Gastrocnemius medialis (tissue), 4 donors: ENCODE measurements at regions not wholly inside any gene's neighbourhood (a gene's known extent, or its start where the extent isn't known, plus 50 kb on each side); places are given as distances from the start of the nearest gene placed in this dataset.

Experiments used
- ATAC-seq, 2 donors: fragments of 150-250 bp; one replicate each; pipeline ENCODE4 v1.9.1; 2016
- DNase-seq, 2 donors: peaks; one replicate each; pipeline ENCODE4 v3.0.0-alpha.2; 2019
- H3K27ac ChIP-seq, 4 donors: fragments of 200-600 bp; sonication (generic); 1 replicate in 1 of 4; 2 replicates in 3 of 4; pipeline ENCODE4 v1.5.1; 2016 to 2018; ENCODE audit warnings: mild to moderate bottlenecking in 2 of 4, moderate library complexity in 1 of 4
- H3K27me3 ChIP-seq, 3 donors: fragments of 200-600 bp; sonication (generic) in 2 of 3; 1 replicate in 1 of 3; 2 replicates in 2 of 3; pipeline versions ENCODE4 v1.5.1 to v1.6.0; 2016 to 2019; ENCODE audit warnings: mild to moderate bottlenecking in 1 of 3, moderate library complexity in 1 of 3
- H3K36me3 ChIP-seq, 2 donors: fragments of 200-600 bp; sonication (generic) in 1 of 2; one replicate each; pipeline ENCODE4 v1.5.1; 2017 to 2018
- H3K4me1 ChIP-seq, 2 donors: fragments of 200-600 bp; sonication (generic) in 1 of 2; one replicate each; pipeline ENCODE4 v1.5.1; 2016 to 2017; ENCODE audit warnings: mild to moderate bottlenecking in 2 of 2
- H3K4me3 ChIP-seq, 4 donors: fragments of 200-600 bp; sonication (generic) in 3 of 4; 1 replicate in 1 of 4; 2 replicates in 3 of 4; pipeline ENCODE4 v1.5.1; 2016 to 2019; ENCODE audit warnings: mild to moderate bottlenecking in 2 of 4
- H3K9me3 ChIP-seq, 3 donors: fragments of 200-600 bp; sonication (generic) in 2 of 3; 1 replicate in 1 of 3; 2 replicates in 2 of 3; pipeline ENCODE4 v1.5.1; 2016 to 2019
- POLR2A ChIP-seq, 2 donors: fragments of 450-650 bp; IDR thresholded peaks; one replicate each; pipeline ENCODE4 v1.6.1; 2017; ENCODE audit warnings: antibody characterized with exemption in 2 of 2, mild to moderate bottlenecking in 2 of 2, moderate library complexity in 2 of 2
- in situ Hi-C, 4 donors: fragments of 200-750 bp; cut with MboI; loops; one replicate each; pipeline versions ENCODE4 v1.15.0 to v1.8.0; 2017; ENCODE audit warnings: low sequenced_read_pairs in 4 of 4
- intact Hi-C: fragments of 100-400 bp; cut with DNase I; formaldehyde crosslinking; loops from one replicate; pipeline ENCODE4 v1.15.1; 2023; ENCODE audit warnings: low total_unique reads
- TF ChIP-seq, protein P1 (sequence below), 5 experiments: fragments of 450-650 bp in 3 of 5; fragments of 200-600 bp in 2 of 5; sonication (generic) in 2 of 5; IDR thresholded peaks in 4 of 5; conservative IDR thresholded peaks in 1 of 5; 1 replicate in 4 of 5; 2 replicates in 1 of 5; pipeline ENCODE4 v1.5.1; 2016 to 2019; ENCODE audit warnings: antibody characterized with exemption in 5 of 5, mild to moderate bottlenecking in 3 of 5, moderate library complexity in 3 of 5

DNA sequence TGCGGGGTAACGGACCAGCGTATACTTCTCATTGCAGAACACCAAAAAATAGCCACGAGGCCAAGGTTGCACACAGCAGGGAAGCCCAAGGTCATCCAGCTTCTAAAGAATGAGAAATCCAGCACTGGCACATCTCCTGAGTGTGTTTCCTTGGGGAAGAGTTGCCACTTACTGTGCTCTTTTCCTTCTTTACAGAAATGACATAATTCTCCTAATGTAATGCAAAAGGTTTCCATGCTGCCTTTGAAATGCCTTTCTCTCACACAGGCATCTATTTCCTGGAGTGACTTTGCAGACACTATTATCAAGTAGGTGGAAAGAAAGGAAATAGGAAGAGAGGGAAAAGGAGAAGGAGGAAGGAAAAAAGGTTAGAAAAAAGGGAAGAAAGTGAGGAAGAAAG, 862.1 kb upstream of the CELF4 start:
- ATAC-seq: no peak
- Histone ChIP-seq H3K36me3 (no peaks in the 10 kb centered on the region), H3K27ac (no peak overlapping the region), H3K4me3 (no peak overlapping the region), H3K27me3 (no peaks in the 10 kb centered on the region), H3K9me3 (no peaks in the 10 kb centered on the region), H3K4me1 (no peaks in the 10 kb centered on the region)
- no peak for DNase-seq
- TF ChIP-seq, protein P1, sequence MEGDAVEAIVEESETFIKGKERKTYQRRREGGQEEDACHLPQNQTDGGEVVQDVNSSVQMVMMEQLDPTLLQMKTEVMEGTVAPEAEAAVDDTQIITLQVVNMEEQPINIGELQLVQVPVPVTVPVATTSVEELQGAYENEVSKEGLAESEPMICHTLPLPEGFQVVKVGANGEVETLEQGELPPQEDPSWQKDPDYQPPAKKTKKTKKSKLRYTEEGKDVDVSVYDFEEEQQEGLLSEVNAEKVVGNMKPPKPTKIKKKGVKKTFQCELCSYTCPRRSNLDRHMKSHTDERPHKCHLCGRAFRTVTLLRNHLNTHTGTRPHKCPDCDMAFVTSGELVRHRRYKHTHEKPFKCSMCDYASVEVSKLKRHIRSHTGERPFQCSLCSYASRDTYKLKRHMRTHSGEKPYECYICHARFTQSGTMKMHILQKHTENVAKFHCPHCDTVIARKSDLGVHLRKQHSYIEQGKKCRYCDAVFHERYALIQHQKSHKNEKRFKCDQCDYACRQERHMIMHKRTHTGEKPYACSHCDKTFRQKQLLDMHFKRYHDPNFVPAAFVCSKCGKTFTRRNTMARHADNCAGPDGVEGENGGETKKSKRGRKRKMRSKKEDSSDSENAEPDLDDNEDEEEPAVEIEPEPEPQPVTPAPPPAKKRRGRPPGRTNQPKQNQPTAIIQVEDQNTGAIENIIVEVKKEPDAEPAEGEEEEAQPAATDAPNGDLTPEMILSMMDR (IDR thresholded peaks at IDR 0.05 in 4 of 5, conservative IDR thresholded peaks at IDR 0.05 in 1 of 5): no peak
- TF ChIP-seq POLR2A (IDR thresholded peaks at IDR 0.05): no peak
- in situ Hi-C loops: no loop called here
- intact Hi-C loops: no loop called here

DNA sequence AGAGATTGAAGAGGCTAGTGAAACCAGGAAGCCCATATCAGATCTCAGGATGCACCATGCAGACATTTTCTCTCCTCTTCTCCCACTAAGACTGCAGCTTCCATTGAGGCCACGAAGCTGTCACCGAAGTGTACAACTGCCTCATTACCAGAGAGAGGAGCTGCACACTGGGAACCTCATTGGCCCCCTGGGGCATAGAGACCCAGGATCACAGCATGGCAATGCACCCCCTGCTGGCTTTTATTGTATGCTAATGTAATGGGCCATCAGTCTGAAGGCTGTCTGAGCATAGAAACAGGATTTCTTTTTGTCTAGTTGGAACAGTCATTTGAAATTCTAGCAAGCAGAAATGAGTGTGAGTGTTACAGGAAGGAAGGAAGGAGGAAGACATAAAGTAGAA, 861.6 kb upstream of the CELF4 start:
- Histone ChIP-seq H3K9me3 (no peaks in the 10 kb centered on the region), H3K4me3 (no peak overlapping the region), H3K27ac (no peak overlapping the region), H3K36me3 (no peaks in the 10 kb centered on the region), H3K4me1 (no peaks in the 10 kb centered on the region), H3K27me3 (no peaks in the 10 kb centered on the region)
- ATAC-seq (no peak), DNase-seq (no peak)
- TF ChIP-seq POLR2A (IDR thresholded peaks at IDR 0.05): no peak
- TF ChIP-seq, protein P1 (IDR thresholded peaks at IDR 0.05 in 4 of 5, conservative IDR thresholded peaks at IDR 0.05 in 1 of 5): no peak
- intact Hi-C loops (no loop called here), in situ Hi-C loops (no loop called here)

DNA sequence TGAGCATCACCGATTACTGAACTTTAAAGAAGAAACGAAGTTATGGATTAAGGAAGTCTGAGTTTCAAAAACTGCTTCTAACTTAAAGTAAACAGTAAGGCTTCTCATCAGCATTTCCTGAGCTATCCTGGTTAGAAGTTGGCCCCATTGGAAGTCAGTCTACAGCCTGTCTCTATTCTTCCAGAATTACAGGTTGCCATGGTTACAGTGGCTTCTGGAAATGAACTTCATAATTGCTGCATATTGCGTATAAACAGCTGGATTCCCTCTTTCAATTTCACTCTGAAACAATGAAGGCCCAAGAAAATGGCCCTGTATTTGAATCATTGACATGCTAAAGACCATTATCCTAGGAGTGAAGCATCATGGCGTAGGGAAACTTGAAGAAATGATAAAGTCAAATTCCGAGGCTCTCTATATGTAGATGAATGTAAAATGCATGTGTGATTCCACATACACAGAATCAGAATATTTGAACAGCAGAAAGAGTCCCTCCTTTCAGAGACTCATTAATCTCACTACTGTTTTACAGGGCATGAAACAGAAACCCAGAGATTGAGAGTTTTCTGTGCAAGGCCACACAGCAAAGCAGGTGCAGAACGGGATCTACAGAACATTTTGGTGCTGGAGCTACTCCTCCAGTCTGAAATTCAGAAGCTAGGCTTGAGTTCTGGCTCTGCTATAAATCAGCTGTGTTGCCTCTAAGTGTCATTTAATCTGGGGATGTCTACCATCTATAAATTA, 856.4 kb upstream of the CELF4 start:
- no peak for TF ChIP-seq POLR2A (IDR thresholded peaks at IDR 0.05)
- TF ChIP-seq, protein P1 (IDR thresholded peaks at IDR 0.05 in 4 of 5, conservative IDR thresholded peaks at IDR 0.05 in 1 of 5): no peak
- no peak for ATAC-seq
- Histone ChIP-seq H3K9me3 (no peaks in the 10 kb centered on the region), H3K27ac (no peak overlapping the region), H3K4me1 (no peaks in the 10 kb centered on the region), H3K27me3 (no peaks in the 10 kb centered on the region), H3K36me3 (no peaks in the 10 kb centered on the region), H3K4me3 (no peak overlapping the region)
- no peak for DNase-seq
- intact Hi-C loops: no loop called here
- in situ Hi-C loops: no loop called here

DNA sequence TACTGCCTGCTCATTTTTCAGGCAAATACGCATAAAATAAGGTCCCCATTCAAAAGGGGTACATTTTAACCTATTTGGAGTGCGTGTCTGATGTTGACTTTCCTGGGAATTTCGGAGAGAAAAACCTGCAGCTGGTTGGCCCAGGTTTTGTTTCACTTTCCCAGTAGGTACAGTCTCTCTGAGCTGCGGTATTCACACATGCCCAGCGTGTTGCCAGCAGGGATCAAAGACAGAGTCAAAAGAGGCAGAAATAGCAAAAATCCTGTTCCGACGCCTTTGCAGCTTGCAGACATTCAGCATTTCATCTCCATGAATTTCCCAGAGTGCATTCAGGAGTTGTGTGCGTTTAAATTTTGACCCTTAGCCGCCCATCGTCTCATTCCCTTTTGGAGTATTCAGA, 855.4 kb upstream of the CELF4 start:
- no peak overlapping the region for H3K27ac ChIP-seq

More for the DNA sequence above, 855.4 kb upstream of the CELF4 start:
- Histone ChIP-seq H3K36me3 (no peaks in the 10 kb centered on the region), H3K4me1 (no peaks in the 10 kb centered on the region), H3K9me3 (no peaks in the 10 kb centered on the region), H3K27me3 (no peaks in the 10 kb centered on the region), H3K4me3 (no peak overlapping the region)
- intact Hi-C loops: no loop called here
- in situ Hi-C loops: no loop called here
- DNase-seq: no peak
- ATAC-seq: no peak
- TF ChIP-seq, protein P1 (IDR thresholded peaks at IDR 0.05 in 4 of 5, conservative IDR thresholded peaks at IDR 0.05 in 1 of 5): no peak
- TF ChIP-seq POLR2A (IDR thresholded peaks at IDR 0.05): no peak
